ENCODE measurements at regions not wholly inside any gene's neighbourhood (a gene's known extent, or its start where the extent isn't known, plus 50 kb on each side); places are given as distances from the start of the nearest gene placed in this dataset.

DNA sequence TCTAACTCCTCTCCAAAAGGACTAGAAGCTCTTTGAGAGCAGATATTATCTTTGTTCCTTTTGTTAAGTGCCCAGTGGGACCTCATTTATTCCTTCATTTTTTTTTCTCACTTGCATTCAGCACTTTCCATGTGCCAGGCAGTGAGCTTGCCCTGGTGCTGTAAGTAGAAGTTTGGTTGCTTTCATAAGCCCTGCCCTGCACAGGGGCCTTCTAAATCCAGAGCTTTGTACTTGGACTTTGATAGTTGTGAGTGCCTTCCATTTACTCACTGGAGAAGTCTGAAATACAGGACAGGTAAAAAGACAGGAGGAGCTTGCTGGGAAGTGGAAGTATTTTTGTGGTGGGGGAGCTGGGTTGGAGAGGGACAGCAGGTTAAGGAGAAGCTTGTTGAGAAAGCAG lies 56.7 kb upstream of the PTCSC3 start:
- Histone ChIP-seq H3K9ac (ENCODE audit: extremely low read depth, insufficient read length, low read length) (no peak overlapping the region), H2BK15ac (ENCODE audit: low read depth, low read length) (no peak overlapping the region), H3K14ac (ENCODE audit: insufficient read depth, low read length) (no peak overlapping the region), H3K27me3 (ENCODE audit: insufficient read depth, low read length) (no peaks in the 10 kb centered on the region), H3K23ac (ENCODE audit: insufficient read length, low read depth, low read length) (no peak overlapping the region), H3T11ph (ENCODE audit: low read length) (no peak overlapping the region), H2AK5ac (ENCODE audit: insufficient read length, low read length) (no peak overlapping the region), H2AFZ (ENCODE audit: low read length) (no peak overlapping the region), H2BK20ac (ENCODE audit: low read depth, low read length, poor library complexity, severe bottlenecking) (no peak overlapping the region), H3K56ac (ENCODE audit: insufficient read length, low read depth, low read length) (no peak overlapping the region), H3K27ac (ENCODE audit: insufficient read length, low read depth, low read length) (no peak overlapping the region), H3K18ac (ENCODE audit: insufficient read length, low read depth, low read length) (no peak overlapping the region), H3K23me2 (ENCODE audit: insufficient read length, low read depth, low read length, poor library complexity, severe bottlenecking) (no peaks in the 10 kb centered on the region), H3K4me1 (ENCODE audit: insufficient read depth, low read length) (peaks cover 3% of the 10 kb centered on the region), H3K9me3 (ENCODE audit: control insufficient read depth, low read depth, low read length) (no peaks in the 10 kb centered on the region), H2BK120ac (ENCODE audit: low read depth, low read length, poor library complexity, severe bottlenecking) (no peak overlapping the region), H3K79me1 (ENCODE audit: insufficient read depth, low read depth, low read length, poor library complexity, severe bottlenecking) (no peaks in the 10 kb centered on the region), H4K91ac (ENCODE audit: insufficient read length, low read depth, low read length) (no peak overlapping the region), H2BK5ac (ENCODE audit: insufficient read length, low read length) (no peak overlapping the region), H4K8ac (replicated peaks; ENCODE audit: insufficient read length, low read depth, low read length) (no peak overlapping the region), H3K4ac (ENCODE audit: low read depth, low read length) (no peak overlapping the region), H3K79me2 (ENCODE audit: insufficient read depth, low read length) (no peaks in the 10 kb centered on the region), H4K5ac (ENCODE audit: insufficient read length, low read depth, low read length) (no peak overlapping the region), H2BK12ac (ENCODE audit: insufficient read length, low read depth, low read length) (no peak overlapping the region), H3K4me2 (ENCODE audit: insufficient read depth, insufficient read length, low read length) (no peak overlapping the region), H4K20me1 (ENCODE audit: control insufficient read depth, insufficient read depth, insufficient read length) (no peaks in the 10 kb centered on the region)
- no peak for DNase-seq
- Mint-ChIP-seq H3K9me3 (no peaks in the 10 kb centered on the region), H3K4me1 (peaks cover 8 to 12% of the 10 kb centered on the region in 2 experiments), H3K36me3 (ENCODE audit: insufficient read depth in 1 of 3, low read depth in 3 of 3) (no peaks in the 10 kb centered on the region; a peak in 1 of 7 replicates), H3K4me3 (no peak overlapping the region), H3K27me3 (ENCODE audit: low read depth) (no peaks in the 10 kb centered on the region), H3K27ac (no peak overlapping the region)
- TF ChIP-seq, protein P1, sequence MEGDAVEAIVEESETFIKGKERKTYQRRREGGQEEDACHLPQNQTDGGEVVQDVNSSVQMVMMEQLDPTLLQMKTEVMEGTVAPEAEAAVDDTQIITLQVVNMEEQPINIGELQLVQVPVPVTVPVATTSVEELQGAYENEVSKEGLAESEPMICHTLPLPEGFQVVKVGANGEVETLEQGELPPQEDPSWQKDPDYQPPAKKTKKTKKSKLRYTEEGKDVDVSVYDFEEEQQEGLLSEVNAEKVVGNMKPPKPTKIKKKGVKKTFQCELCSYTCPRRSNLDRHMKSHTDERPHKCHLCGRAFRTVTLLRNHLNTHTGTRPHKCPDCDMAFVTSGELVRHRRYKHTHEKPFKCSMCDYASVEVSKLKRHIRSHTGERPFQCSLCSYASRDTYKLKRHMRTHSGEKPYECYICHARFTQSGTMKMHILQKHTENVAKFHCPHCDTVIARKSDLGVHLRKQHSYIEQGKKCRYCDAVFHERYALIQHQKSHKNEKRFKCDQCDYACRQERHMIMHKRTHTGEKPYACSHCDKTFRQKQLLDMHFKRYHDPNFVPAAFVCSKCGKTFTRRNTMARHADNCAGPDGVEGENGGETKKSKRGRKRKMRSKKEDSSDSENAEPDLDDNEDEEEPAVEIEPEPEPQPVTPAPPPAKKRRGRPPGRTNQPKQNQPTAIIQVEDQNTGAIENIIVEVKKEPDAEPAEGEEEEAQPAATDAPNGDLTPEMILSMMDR (conservative IDR thresholded peaks at IDR 0.05): no peak

Data from H9 (cell line).